ENCODE measurements at regions not wholly inside any gene's neighbourhood (a gene's known extent, or its start where the extent isn't known, plus 50 kb on each side); places are given as distances from the start of the nearest gene placed in this dataset.

- POLR2A ChIA-PET (ENCODE audit: low non-redundant PET): no interaction called here
- CTCF ChIA-PET: no interaction called here
- TF ChIP-seq, protein P1, sequence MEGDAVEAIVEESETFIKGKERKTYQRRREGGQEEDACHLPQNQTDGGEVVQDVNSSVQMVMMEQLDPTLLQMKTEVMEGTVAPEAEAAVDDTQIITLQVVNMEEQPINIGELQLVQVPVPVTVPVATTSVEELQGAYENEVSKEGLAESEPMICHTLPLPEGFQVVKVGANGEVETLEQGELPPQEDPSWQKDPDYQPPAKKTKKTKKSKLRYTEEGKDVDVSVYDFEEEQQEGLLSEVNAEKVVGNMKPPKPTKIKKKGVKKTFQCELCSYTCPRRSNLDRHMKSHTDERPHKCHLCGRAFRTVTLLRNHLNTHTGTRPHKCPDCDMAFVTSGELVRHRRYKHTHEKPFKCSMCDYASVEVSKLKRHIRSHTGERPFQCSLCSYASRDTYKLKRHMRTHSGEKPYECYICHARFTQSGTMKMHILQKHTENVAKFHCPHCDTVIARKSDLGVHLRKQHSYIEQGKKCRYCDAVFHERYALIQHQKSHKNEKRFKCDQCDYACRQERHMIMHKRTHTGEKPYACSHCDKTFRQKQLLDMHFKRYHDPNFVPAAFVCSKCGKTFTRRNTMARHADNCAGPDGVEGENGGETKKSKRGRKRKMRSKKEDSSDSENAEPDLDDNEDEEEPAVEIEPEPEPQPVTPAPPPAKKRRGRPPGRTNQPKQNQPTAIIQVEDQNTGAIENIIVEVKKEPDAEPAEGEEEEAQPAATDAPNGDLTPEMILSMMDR (conservative IDR thresholded peaks at IDR 0.05; ENCODE audit: low read depth): no peak
Measured at GRCh38 chr10:90985321-90985933, 64.5 kb upstream of the ANKRD1 start.

GRCh38 chr10:90986136-90986760 is 65.4 kb upstream of the ANKRD1 start:
- POLR2A ChIA-PET (ENCODE audit: low non-redundant PET): no interaction called here
- H3K27ac ChIP-seq: no peak overlapping the region
- CTCF ChIA-PET: no interaction called here
- no peak for DNase-seq (ENCODE audit: low spot score)
- TF ChIP-seq, protein P1 (conservative IDR thresholded peaks at IDR 0.05; ENCODE audit: low read depth): no peak

More at GRCh38 chr10:90985321-90985933, 64.5 kb upstream of the ANKRD1 start:
- H3K27ac ChIP-seq: no peak overlapping the region
- no peak for DNase-seq (ENCODE audit: low spot score)

DNA sequence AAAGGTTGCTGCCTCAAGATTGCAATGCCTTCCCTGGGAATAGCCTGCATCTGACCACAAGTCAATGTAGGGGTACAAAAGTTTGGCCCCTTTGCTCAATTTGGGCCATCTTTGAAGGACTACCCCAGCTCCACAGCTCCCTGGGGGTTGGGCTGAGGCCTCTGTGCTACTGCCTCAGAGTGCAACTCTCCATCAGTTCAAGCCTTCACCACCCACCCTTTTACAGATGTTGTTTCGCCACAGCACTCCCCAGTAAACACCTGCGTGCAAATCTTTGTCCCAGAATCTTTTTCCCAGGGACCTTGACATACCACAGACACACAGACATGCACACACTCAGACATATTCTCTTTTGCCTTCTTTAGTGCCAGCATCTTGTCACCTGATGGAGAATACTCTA is 66.0 kb upstream of the ANKRD1 start:
- ChIA-PET CTCF (interaction anchor here (0.7 kb wide), 1 partner anchor 274 kb away, joined by 4 read pairs; no protein-coding TSS in a partner anchor), POLR2A (ENCODE audit: low non-redundant PET) (no interaction called here)
- TF ChIP-seq, protein P1 (conservative IDR thresholded peaks at IDR 0.05; ENCODE audit: low read depth): no peak
- H3K27ac ChIP-seq: no peak overlapping the region
- DNase-seq (ENCODE audit: low spot score): no peak

GRCh38 chr10:90987383-90987782 is 66.5 kb upstream of the ANKRD1 start:
- TF ChIP-seq, protein P1 (conservative IDR thresholded peaks at IDR 0.05; ENCODE audit: low read depth): no peak
- no peak overlapping the region for H3K27ac ChIP-seq
- DNase-seq (ENCODE audit: low spot score): no peak
- CTCF ChIA-PET: interaction anchor here (0.7 kb wide), 1 partner anchor 274 kb away, joined by 4 read pairs; no protein-coding TSS in a partner anchor
- POLR2A ChIA-PET (ENCODE audit: low non-redundant PET): no interaction called here

- no peak for DNase-seq (ENCODE audit: low spot score)
- CTCF ChIA-PET: interaction anchor here (0.6 to 0.7 kb wide), 2 partner anchors 71 to 209 kb away, joined by 3 to 4 read pairs; no protein-coding TSS in a partner anchor
- TF ChIP-seq, protein P1 (conservative IDR thresholded peaks at IDR 0.05; ENCODE audit: low read depth): no peak
- POLR2A ChIA-PET (ENCODE audit: low non-redundant PET): no interaction called here
- no peak overlapping the region for H3K27ac ChIP-seq
Measured at GRCh38 chr10:90988024-90988423, 67.1 kb upstream of the ANKRD1 start.

GRCh38 chr10:90988802-90989201 is 67.9 kb upstream of the ANKRD1 start:
- H3K27ac ChIP-seq: no peak overlapping the region
- DNase-seq (ENCODE audit: low spot score): no peak
- ChIA-PET CTCF (interaction anchor here (0.6 to 0.7 kb wide), 3 partner anchors 71 to 263 kb away, joined by 3 to 4 read pairs (median 3); no protein-coding TSS in a partner anchor), POLR2A (ENCODE audit: low non-redundant PET) (no interaction called here)
- TF ChIP-seq, protein P1 (conservative IDR thresholded peaks at IDR 0.05; ENCODE audit: low read depth): no peak
